Fibroblast of villous mesenchyme (primary cell): ENCODE measurements at regions not wholly inside any gene's neighbourhood (a gene's known extent, or its start where the extent isn't known, plus 50 kb on each side); places are given as distances from the start of the nearest gene placed in this dataset.
A peak's percentile ranks its signal among the peaks of the same experiment; 100 is the strongest.

Experiments
- DNase-seq: peaks from one replicate; pipeline ENCODE4 v3.0.0-alpha.2; 2010; ENCODE audit warnings: low read depth
- H3K4me3 ChIP-seq: 2 replicates; pipeline ENCODE4 v1.5.1; 2011; ENCODE audit warnings: low read depth, mild to moderate bottlenecking, low read length
- TF ChIP-seq, protein P1 (sequence below): IDR thresholded peaks from 2 replicates; pipeline ENCODE4 v1.5.1; 2012; ENCODE audit warnings: low read depth, mild to moderate bottlenecking, low read length; ENCODE audit not compliant: insufficient read depth

DNA sequence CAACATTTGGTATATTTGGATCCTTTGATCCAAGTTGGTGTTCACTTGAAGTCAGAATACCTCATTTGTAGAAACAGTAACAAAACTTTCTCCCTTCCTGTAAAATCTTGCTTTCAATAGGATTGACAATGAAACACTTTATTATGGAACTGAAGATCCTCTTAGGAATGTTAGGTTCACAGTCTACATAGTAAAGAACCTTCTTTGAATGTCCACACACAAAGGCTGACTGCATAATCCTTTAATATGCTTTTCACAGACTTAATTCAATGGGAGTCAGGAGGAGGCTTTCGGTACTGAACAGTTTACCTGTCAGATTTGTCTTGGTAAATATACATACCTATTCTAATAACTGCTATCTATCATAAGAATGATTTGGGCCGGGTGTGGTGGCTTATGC lies 188.5 kb downstream of the SPRY1 start:
- H3K4me3 ChIP-seq, result no peak overlapping the region
- TF ChIP-seq, protein P1, sequence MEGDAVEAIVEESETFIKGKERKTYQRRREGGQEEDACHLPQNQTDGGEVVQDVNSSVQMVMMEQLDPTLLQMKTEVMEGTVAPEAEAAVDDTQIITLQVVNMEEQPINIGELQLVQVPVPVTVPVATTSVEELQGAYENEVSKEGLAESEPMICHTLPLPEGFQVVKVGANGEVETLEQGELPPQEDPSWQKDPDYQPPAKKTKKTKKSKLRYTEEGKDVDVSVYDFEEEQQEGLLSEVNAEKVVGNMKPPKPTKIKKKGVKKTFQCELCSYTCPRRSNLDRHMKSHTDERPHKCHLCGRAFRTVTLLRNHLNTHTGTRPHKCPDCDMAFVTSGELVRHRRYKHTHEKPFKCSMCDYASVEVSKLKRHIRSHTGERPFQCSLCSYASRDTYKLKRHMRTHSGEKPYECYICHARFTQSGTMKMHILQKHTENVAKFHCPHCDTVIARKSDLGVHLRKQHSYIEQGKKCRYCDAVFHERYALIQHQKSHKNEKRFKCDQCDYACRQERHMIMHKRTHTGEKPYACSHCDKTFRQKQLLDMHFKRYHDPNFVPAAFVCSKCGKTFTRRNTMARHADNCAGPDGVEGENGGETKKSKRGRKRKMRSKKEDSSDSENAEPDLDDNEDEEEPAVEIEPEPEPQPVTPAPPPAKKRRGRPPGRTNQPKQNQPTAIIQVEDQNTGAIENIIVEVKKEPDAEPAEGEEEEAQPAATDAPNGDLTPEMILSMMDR, result no peak
- no peak for DNase-seq

- DNase-seq, result peak; percentile 99
- TF ChIP-seq, protein P1, result no peak
- H3K4me3 ChIP-seq, result no peak overlapping the region
Observed at GRCh38 chr4:123587983-123588494, 191.4 kb downstream of the SPRY1 start.

DNA sequence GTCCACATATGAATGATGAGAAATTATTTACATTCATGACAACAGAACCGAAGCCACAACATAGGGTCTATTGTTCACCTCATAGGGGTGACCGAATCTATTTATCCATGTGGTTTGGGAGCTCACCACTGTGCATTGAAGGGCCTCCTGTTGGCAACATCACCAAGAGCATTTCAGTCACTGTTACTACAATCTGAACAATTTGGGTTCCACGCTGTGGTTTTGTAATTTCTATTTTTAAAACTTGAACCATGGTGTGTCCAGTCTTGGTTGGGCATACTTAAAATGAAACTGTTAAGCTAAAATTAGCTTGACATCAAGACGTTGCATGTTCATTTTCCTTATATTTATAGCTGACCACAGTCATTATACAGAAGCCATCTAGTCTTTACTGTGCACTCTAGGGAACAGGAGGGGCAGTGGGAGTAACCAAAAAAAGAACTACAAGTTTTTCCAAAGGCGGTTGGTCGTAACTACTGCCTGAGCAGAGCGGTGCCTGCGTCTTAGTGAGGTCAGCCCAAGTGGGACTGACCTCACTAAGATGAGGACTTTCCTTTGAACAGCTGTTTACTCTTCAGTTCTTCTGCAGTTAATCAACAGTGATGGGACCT lies 192.1 kb downstream of the SPRY1 start:
- peak; percentile 94 for DNase-seq
- H3K4me3 ChIP-seq, result no peak overlapping the region
- TF ChIP-seq, protein P1, result no peak

GRCh38 chr4:123589301-123589700 lies 192.7 kb downstream of the SPRY1 start:
- TF ChIP-seq, protein P1, result no peak
- no peak for DNase-seq
- H3K4me3 ChIP-seq, result no peak overlapping the region

DNA sequence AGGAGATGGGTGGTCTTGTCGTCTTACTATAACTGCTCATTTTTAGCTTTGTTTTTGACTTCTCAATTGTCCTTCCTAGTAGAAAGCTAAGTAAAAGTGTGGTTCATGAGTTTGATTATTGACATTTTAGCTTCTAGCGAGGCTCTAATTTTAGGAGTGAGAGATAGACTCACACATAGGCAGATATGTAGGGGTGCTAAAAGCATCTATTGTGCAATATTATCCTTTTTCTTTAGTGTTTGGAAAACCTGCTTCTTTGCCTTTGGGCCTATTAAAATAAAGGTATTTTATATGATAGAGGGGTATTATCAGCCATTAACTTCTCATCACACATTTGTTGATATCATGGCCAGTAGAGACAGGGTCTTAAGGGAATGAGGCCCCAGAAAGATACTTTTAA lies 195.3 kb downstream of the SPRY1 start:
- DNase-seq, result no peak
- TF ChIP-seq, protein P1, result no peak
- no peak overlapping the region for H3K4me3 ChIP-seq

DNA sequence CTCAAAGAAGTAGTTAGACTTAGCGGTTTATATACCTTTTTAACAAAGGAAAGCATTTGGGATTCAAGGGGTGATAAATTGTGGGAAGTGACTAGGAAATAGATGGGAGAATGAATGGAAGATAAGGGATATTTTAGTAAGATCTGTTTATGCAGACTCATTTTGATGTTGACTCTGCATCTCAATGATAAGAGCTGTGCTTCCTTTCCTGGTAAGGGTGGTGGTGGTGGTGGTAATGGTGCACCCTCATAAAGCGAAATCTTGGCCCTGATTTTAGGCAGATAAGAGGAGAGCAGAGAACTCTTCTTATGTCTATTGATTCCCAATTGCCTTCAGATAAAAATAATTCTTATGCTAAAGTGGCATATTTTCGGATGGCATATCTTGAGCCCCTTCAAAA lies 197.1 kb downstream of the SPRY1 start:
- H3K4me3 ChIP-seq, result no peak overlapping the region
- TF ChIP-seq, protein P1, result no peak
- no peak for DNase-seq

DNA sequence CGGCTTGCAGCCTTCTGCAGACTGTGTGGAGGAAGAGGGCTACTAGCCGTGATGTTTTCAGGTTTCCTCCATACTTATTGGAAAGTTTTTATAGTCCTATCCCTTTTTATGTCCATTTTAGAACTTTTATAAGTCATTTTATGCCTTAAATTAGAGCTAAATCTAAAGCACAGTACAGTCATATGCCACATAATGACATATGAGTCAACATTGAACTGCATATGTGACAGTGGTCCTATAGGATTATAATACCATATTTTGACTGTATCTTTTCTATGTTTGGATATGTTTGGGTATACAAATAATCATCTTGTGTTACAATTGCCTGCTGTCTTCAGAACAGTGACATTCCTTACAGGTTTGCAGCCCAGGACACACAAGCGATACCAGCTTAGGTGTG lies 200.2 kb downstream of the SPRY1 start:
- TF ChIP-seq, protein P1, result no peak
- no peak overlapping the region for H3K4me3 ChIP-seq
- no peak for DNase-seq
